ENCODE measurements at regions not wholly inside any gene's neighbourhood (a gene's known extent, or its start where the extent isn't known, plus 50 kb on each side); places are given as distances from the start of the nearest gene placed in this dataset.

DNA sequence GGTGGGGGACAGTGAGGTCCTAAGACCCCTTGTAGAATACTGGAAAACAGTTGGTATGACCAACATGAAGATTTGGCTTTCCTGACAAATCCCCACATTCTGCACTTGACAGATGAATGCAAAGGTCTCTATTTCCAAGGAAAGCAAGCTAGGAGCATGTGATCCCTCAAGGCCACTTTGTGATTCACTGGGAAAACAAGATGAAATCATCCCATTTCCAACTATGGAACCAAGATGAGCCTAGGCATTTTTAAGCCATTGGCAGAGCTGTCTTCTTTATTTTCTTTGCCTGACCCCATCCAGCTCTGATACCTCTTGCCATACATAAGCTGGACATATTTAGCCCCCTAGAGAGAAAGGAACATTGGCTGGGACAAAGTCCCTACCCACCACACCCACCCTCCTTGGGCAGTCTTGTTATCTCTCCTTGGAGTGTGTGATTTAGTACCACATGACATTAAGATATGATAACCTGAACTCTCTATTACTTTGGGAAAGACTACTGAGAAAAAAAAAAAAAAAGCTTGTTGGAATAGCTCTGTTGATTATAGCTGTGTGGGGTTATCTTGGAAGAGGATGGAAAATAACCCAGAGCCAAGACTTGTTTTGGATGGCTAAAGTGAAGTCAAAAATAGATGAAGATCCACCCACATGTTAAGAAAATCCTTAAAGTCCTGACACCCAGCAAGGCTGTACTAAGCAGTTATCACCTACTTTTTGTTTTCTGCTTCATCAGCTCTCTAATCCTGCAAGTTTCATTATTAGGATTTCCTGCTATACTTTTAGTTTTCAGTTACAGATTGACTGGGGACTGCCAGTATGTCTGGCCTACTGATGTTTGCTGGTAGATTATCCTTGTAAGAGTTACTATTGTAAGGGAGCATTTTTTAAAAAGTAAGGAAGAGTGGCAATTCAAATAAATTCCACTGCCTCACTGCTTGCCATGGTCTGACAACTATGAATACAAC is 90.1 kb upstream of the PREP start:
- no peak for DNase-seq
- intact Hi-C loops (cut with DNase I) = loop anchor here (10.0 kb wide), 1 partner anchor 102 kb away; no protein-coding TSS in a partner anchor

DNA sequence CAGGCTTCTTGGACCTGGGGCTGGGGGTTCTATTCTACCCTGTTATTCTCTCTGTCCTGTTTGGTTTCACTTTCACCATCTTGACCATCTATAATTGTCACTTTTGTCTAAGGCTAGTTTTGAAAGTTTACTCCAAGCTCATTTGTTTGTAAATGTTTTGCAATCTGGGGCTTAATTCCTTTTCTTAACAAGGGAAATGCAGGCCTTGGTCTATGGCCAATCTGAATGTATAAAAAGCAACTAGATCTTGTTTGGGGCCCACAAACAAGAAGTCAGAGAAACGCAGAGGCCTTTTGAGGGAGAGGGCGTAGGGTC is 86.3 kb upstream of the PREP start:
- no peak for DNase-seq
- intact Hi-C loops (cut with DNase I) = loop anchor here (5.0 to 10.0 kb wide), 2 partner anchors 248 to 606 kb away; no protein-coding TSS in a partner anchor

DNA sequence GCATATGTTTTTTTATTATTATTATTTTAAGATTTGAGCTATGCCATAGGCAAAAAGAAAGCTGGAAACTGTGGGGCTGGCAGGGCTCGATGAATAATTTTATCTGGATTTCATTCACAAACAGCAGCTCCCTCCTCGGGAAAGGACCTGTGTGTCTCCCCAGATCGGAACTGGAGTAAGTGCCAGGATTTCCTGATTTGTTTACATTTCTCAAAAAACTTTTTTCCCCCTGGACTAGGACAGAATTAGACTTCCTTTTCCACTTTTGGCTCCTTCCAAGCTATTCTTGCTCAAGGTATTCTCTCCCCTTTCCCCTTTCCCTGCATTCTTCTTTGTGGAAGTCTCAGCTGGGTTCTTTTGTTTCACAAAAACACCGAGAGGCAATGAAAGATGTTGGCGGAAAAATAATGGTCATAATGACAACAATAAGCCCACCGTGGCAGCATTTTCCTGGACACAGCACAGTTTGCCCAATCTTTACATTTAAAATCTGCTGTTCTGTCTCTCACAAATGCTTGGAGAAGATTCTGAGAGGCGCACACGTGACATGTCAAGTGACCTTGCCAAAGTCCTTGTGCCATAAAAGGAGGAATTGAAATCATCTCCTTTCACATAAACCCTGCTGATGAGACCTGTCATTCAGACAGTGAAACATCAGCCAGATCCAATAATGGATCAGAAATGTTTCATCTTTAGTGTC is 85.8 kb upstream of the PREP start:
- no peak for DNase-seq
- intact Hi-C loops (cut with DNase I) = loop anchor here (5.0 to 10.0 kb wide), 2 partner anchors 249 to 606 kb away; no protein-coding TSS in a partner anchor

DNA sequence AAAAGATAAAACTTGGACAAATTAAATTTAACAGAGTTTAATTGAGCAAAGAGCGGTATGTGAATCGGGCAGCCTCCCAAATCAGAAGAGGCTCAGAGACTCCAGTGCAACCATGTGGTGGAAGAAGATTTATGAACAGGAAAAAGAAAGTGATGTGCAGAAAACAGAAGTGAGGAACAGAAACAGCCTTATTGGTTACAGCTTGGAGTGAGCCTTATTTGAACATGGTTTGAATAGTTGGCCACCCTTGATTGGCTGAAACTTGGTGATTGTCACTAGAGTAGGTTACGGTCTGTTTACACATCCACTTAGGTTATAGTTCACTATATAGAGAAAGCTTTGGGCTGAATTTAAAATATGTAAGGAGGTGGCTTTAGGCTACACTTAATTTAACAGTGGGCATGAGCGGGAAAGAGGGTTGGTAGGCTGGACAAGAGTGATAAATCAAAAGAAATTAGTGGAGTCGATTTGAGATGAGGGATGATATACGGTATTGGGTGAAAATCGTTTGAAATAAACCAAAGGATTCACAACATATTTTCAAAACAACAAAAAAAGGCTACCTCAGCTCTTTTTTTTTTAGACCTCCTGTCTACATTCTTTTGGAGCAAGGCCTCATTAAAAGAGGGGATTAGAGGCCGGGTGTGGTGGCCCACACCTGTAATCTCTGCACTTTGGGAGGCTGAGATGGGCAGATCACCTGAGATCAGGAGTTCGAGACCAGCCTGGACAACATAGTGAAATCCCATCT is 84.3 kb upstream of the PREP start:
- no peak for DNase-seq
- intact Hi-C loops (cut with DNase I) = loop anchor here (5.0 to 10.0 kb wide), 2 partner anchors 250 to 608 kb away; no protein-coding TSS in a partner anchor

DNA sequence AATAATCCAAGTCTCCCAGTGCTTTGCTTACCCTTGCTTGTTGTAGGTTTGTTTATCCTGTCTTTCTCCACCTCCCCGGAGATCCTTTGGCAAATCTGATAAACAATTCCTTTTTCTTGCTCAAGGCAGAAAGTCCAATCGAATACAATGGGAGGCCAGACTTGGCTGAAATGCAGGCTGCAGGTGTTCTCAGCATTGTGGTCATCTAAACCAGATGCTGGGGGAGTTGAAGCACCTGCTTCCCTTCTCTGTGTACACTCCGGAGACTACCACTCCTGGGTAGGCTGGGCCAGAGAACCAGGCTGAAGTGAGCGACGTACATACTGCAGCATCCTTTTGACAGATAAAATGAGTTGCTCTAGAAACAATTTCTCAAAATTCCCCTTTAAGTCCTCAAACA is 82.6 kb upstream of the PREP start:
- intact Hi-C loops (cut with DNase I) = loop anchor here (2.0 to 10.0 kb wide), 3 partner anchors 252 to 737 kb away; no protein-coding TSS in a partner anchor
- DNase-seq = no peak

DNA sequence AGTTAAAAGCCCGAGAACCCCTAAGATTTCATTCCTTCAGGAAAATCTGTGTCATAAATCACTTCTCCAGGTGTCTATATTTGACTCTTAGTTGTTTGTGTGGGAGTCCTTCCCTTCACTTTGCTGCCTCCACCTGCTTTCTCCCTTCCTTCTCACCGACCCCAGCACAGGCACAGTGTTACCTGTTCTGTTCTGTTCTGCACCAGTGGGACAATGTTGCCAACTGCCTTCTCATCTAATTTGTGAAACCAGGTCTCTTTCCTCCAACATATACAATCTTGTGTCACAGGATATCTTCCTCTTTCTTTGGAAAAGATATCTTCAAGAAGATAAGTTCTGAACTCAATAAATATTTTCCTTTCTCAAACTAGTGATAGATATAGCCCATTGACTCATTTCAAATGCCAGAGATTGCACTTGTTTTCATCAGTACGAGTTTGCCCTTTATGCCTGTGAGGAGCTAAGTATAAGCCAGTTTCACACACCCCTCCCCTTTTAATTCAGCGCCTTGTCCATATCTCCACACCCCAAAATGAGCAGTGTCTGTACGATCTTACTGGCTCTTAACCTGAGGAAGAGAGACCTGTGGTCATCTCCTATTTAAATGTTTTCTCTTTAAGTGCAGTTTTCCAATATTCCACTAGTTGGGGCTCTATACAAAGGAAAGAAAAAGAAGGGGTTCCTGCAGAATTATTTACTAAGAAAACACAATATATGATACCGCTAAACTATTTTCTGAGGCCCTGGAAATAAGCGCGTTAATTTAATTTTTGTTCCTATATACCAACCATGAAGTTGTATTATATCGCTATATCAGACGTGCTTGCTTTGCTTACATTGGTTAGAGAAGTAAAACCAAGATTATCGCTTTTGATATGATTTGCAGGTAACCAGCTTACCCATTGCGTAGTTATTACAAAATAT is 81.6 kb upstream of the PREP start:
- no peak for DNase-seq
- intact Hi-C loops (cut with DNase I) = loop anchor here (2.0 to 10.0 kb wide), 4 partner anchors 253 to 818 kb away; no protein-coding TSS in a partner anchor

DNA sequence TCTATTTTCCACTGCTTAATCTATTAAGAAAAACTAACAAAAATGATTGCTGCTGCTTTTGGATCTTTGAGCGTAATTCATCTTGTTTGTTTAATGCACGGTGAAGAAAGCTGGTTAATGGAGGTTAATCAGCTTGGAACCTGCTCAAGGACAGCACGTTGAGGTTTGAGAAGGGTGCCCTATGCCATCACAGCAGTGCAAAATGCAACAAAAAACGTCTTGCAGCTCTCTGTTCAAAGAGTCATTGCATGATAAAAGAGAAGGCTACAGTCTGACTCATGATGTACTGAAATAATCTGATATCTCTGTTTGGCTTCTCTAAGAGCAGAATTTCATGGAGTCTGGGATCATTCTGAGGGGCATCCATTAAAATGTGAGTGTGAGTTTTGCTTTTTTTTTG is 80.6 kb upstream of the PREP start:
- intact Hi-C loops (cut with DNase I) = loop anchor here (5.0 to 10.0 kb wide), 2 partner anchors 611 to 819 kb away; no protein-coding TSS in a partner anchor
- no peak for DNase-seq

DNA sequence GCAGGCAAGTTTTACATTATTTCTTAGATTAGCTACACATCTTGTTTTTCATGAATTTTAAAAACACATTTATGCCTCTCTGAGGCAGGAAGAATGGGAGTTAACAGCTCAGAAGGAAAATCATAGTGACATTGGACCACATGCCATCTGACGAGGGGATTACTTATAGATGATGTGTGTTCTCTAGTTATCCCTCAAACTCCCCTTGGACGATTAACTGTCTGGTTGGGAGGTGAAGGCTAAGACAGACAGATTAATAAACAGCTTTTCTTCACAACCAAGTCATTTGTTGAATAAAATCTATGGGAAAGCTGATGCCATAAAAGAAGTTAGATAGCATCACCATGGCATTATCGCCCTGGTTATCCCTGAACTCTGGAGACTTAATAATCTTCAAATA is 80.0 kb upstream of the PREP start:
- intact Hi-C loops (cut with DNase I) = loop anchor here (5.0 to 10.0 kb wide), 2 partner anchors 612 to 819 kb away; no protein-coding TSS in a partner anchor

DNA sequence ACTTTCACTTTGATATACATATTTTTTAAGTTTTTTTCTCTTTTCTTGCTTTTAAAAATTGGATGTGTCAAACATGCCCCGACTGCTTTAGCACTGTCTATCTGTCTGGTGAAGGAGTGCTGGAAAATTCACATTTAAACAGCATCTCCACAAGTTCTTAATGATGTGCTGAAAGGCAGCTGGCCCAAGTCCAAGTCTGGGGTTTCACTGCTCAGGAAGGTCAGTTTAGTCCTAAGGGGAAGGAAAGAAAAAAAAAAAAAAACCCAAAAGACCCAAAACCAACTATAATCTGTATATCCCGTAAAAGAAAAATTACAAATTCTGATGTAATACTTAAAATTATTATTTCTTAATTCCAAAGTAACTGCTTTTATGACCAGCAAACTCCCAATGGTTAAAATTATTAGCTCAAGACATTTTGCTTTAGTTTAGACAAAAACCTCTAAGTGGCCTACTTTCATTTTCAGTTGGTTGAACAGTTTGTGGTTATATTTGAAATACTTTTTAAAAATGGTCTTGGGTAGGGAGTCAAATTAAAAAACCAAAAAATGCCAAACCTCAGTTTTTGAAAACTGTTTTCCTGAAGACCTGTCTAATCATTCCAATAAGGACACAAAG is 79.5 kb upstream of the PREP start:
- DNase-seq = peak in 2 of 10 donors; percentile 13 to 81
- intact Hi-C loops (cut with DNase I) = loop anchor here (5.0 to 10.0 kb wide), 2 partner anchors 612 to 820 kb away; no protein-coding TSS in a partner anchor

More for the DNA sequence above, 80.0 kb upstream of the PREP start:
- no peak for DNase-seq

DNA sequence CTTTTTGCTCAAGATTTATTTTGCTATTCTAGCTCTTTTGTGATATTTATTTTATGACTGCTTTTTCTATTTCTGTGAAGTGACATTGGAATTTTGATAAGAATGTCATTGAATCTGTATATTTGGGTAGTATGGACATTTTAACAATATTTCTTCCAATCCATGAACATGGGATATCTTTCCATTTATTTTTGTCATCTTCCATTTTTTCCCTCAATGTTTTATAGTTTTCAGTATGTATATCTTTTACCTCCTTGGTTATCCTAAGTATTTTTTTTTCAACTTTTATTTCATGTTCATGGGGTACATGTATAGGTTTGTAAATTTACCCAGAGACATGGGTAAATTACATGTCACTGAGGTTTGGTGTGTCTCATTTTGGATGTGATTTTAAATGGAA is 74.1 kb upstream of the PREP start:
- intact Hi-C loops (cut with DNase I) = no loop called here

DNA sequence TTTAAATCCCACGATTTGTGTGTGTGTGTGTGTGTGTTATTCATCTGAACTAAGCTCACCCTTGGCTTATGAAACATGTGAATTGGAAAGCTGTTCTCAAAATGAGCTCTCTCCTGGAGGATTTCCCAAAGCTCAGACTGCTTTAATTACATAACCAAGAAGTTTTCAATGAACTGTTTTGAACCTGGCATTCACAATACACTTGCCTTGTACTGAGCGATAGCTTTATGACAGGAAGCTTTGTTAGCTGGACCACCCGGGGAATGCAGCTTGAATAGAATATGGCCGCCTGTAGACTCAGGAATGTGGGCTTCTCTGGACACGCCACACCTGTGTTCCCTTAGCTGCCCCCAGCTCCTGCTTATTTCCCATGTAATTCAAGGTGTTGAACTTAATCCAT is 71.4 kb upstream of the PREP start:
- intact Hi-C loops (cut with DNase I) = no loop called here
- DNase-seq = no peak

More for the DNA sequence above, 74.1 kb upstream of the PREP start:
- no peak for DNase-seq

DNA sequence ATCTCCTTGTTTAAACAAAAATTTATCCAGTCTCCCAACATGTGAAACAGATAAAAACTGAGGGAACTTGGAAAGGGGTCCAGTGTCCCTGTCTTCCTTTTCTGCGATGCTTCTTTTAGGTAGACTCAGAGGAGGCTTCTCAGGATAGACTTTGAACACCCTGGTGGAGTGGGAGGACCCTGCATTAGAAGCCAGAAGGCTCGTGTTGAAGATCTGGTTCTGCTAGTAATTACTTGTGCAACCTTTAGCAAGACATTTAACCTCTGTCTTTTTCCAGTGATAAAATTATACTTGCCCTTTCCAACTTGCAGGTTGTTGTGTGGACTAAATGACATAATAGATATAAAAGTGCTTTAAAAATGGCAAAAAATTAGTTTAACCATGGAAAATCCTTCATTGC is 67.1 kb upstream of the PREP start:
- intact Hi-C loops (cut with DNase I) = no loop called here
- no peak for DNase-seq

DNA sequence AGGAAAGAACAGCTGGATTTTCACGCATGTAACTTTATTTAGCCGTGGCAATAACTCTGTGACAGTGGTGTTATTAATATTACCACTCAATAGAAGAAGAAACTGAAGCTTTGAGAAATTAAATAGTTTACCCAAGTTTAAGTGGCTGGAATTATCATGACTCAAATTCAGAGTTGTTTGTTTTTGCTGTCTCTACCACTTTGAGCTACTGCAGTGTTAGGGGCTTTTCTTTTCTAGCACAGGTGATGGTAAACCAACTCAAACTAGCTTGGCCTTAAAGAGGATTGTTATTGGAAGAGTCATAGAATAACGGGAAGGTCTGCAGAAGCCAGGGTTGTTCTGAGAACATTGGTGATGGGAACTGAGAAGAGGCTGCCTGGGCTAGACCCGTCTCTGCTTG is 66.0 kb upstream of the PREP start:
- DNase-seq = no peak
- intact Hi-C loops (cut with DNase I) = no loop called here

DNA sequence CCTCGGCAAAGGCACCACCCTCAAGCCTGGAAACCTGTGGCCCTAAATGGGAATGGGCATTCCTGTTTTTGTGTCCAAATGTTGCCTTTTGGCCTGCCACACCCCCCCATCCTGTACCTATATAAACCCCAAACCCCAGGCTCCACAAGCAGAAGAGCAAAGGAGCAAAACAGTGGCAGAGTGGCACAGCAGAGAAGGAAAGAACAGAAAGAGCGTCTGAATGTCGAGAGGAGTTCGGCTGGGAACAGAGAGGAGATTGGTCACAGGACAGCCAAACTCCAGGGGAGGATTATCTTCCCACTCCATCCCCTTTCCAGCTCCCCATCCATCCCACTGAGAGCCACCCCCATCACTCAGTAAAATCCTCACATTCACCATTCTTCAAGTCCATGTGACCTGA is 58.0 kb upstream of the PREP start:
- intact Hi-C loops (cut with DNase I) = no loop called here
- DNase-seq = no peak

DNA sequence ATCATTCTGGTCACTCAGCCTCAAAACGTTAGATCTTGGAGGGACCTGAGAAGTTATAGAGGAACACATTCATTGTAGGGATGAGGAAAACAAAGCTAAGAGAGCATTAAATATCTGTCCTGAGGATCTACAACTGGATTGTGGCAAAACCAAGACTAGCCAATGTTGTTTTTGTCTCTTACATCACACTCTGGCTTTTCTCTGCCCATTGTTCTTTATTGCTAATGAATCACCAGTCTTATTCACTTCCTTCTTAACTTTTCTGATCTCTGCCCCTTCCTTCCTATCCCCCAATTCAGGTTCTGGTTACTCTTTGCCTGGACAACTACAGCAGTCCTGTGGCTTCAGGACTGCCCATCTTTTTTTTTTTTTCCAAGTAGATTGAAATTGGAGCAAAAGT is 57.0 kb upstream of the PREP start:
- intact Hi-C loops (cut with DNase I) = no loop called here
- no peak for DNase-seq

DNA sequence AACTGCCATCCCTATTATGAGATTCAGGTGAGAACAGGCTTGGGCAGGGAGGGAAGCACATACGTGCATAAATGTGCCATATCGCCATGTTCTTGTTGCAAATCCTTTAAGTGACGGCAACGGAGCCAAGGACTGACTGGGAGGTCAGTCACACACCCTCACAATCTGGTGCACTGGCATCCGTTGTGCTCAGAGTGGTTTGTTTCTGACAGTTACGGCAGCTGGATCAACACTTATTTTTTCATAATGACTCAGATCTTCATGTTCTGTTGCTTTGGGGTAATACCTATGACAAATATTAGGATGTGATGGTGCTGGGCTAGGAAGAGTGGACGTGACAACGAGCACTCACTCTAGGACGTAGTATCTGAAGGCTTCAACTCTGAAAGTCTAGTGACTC is 56.2 kb upstream of the PREP start:
- peak in 1 of 10 donors; percentile 70 for DNase-seq
- intact Hi-C loops (cut with DNase I) = no loop called here

DNA sequence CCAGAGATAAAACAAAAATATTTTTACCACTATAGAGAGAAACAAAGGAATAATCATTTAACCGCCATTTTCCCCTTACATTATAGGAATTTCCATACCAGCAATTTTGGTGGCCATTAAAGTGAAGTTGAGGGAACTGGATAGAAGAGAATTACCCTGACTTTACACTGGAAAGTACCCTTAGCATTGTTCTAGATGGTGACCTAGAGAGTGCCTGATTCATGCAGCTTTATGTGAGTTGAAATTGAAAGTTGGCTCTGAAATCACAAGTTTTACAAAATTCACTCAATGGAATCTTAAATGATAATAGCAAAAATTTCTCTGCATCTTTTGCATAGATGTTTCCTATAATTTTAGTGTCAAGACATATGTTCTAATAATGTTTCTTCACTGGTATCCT is 55.7 kb upstream of the PREP start:
- intact Hi-C loops (cut with DNase I) = no loop called here
- DNase-seq = no peak

DNA sequence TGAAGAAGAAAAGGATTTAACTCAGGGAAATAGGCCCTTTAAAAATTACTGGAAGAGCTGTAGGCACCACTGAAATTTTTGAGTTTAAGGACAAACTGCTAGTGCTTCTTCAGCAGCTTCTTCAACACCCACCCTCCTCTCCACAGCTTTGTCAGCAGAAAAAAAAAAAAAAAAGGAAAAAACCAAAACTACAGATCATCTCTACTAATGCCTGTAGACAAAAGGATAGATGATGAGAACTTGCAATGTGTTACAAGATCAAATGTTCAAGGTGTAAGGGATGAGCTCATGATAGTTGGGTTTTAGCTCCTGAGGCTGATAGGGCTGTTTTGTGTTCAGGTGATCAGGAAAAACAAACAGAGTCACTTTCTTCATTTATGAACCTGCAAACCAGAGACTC is 55.2 kb upstream of the PREP start:
- intact Hi-C loops (cut with DNase I) = no loop called here
- no peak for DNase-seq

DNA sequence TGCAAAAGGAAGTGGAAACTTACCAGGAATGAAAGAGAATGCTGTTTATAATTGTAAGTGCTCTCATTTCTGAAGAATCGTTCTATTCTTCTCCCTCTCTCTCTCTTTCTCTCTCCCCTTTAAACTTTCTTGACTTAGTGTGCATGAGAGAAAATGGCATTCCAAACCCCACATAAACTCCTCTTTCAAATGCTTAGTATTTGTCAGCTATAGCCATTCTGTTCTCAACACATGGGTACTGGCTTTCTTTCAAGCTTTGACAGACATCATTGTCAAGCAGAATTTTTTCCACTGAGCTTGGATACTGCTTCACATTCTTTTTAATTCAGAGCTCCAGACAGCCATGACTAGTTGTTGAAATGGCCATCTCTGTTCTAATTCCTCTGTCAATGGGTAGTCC is 51.1 kb upstream of the PREP start:
- DNase-seq = no peak
- intact Hi-C loops (cut with DNase I) = no loop called here
